DND-41 (cell line): ENCODE measurements at regions not wholly inside any gene's neighbourhood (a gene's known extent, or its start where the extent isn't known, plus 50 kb on each side); places are given as distances from the start of the nearest gene placed in this dataset.

Source experiments
- CTCF ChIP-seq: IDR thresholded peaks from 2 replicates; pipeline ENCODE4 v1.5.1; 2012; ENCODE audit warnings: borderline replicate concordance, low read length, moderate library complexity, mild to moderate bottlenecking; ENCODE audit not compliant: poor library complexity, severe bottlenecking; ENCODE audit errors: extremely low read depth
- EZH2 ChIP-seq: IDR thresholded peaks from 3 replicates; pipeline ENCODE4 v1.6.1; 2012; ENCODE audit warnings: borderline replicate concordance, low read depth, mild to moderate bottlenecking, moderate library complexity, low read length, inconsistent platforms; ENCODE audit not compliant: severe bottlenecking

- no peak for TF ChIP-seq CTCF
- TF ChIP-seq EZH2: no peak
Measured at GRCh38 chr13:74644229-74644628, 510.0 kb upstream of the KLF12 start.
